NCI-H345 (cell line): ENCODE measurements at regions not wholly inside any gene's neighbourhood (a gene's known extent, or its start where the extent isn't known, plus 50 kb on each side); places are given as distances from the start of the nearest gene placed in this dataset.

Source experiments
- DNase-seq: peaks from one replicate; lab custom pipeline; 2025; lab: John Stamatoyannopoulos, UW

DNA sequence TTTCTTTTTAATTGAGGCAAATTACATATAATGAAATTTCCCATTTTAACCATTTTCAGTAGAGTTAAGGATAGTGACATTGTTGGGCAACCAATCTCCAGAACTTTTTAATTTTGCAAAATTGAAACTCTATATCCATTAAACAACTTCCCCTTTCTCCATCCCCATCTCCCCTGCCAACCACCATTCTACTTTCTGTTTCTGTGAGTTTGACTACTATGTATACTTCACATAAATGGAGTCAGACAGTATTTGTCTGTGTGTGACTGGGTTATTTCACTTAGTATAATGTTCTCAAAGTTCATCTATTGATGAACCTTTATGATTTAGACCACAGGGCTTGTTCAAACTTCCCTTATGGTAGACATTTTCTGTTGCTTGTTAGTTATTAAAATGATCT lies 364.5 kb upstream of the MAD2L1 start:
- DNase-seq = no peak

DNA sequence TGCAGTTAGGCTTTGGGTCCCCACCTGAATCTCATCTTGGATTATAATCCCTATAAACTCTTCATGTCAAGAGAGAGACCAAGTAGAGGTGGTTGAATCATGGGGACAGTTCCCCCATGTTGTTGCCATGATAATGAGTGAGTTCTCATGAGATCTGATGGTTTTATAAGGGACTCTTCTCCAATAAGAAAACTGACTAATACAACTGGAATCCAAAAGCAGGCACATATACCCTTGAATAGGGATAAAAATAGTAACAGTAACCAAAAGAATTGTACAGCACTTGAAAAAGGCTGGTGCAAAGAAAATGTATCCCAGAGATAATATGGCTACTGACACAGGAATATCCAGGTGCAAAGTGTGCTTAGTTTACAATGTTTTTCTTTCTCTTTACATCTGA lies 351.5 kb upstream of the MAD2L1 start:
- DNase-seq = no peak

DNA sequence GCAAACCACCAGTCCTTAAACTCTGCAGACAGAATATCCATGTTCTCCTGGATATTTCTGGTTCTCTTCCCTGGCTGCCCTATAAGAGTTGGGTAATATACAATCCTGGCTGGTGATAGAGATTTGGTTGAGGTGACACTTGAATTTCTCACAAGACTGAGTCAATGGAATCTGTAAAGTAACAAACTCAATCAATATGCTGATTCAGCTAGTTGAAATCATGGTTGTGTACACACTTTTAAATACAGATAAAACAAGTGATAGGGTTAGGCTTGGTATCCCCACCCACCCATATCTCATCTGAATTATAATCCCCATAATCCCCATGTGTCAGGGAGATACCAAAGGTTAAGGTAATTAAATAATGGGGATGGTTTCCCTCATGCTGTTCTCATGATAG lies 349.2 kb upstream of the MAD2L1 start:
- no peak for DNase-seq

DNA sequence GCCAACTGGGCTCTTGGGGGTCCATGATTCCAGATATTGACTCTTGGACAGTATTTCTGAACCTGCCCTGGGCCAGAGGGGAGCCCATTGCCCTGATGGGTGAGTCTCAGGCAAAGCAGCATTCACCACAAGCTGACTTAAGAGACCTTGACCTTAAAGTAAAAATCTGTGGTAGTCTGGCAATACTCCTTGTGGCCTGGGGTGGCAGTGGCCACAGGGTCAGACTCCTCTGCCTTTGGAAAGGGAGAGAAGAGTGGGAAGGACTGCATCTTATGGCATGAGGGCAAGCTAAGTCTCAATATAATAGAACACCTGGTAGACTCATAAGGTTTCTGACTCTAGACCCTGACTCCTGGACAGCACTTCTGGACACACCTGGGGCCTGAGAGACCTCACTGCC lies 340.3 kb upstream of the MAD2L1 start:
- no peak for DNase-seq

DNA sequence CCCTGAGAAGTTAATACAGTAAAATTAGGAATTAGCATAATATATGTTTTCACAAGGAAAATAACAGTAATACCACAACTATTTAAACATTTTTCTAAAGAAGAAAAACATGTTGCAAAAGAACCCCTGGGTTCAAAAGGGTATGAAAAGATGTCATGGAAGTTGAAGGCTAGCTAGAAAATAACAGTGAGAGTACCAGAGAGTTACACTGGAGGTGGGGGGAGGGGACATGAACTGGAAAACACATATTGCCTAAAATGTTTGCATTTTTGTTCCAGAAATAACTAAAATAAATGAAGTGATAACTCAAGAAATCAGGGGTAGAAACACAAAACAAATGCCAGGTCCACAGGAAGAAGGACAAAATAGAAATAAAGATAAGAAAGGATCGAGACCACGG lies 336.6 kb upstream of the MAD2L1 start:
- DNase-seq = no peak

DNA sequence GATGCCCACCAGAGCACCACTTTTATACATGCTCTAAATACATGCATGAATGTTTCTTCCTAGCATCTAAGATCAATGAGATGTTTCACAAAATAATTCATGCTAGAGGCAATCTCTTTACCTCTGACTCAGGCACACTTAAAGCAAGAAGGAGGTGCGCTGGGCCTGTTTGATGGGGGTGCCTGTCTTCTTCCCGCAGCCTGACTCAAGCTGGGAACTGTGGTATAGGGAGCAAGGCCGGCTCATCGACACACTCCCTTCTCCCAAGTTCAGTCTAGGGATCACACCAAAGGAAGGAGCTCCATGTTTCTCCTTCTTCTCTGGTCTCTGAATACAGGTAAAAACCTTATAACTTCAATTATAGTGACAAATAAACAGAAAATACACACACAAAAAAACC lies 333.8 kb upstream of the MAD2L1 start:
- DNase-seq = no peak

DNA sequence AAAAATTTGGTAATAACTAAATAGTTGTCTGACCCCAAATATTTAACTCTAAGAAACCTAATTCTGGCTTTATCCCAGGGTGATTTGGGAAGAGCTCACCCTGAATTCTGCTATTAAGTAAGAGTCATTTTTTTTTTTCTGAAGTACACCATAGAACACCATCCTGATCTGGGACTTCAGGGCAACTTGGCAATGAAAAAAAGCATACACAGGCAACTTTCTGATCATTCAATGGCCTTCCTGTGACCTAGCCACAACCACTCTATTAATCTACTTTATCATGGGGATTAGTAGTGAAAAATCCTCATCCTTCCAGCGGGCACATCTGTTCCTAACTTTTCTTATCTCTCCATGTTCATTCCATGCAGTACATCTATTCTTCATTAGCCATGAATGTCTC lies 333.2 kb upstream of the MAD2L1 start:
- DNase-seq = no peak

DNA sequence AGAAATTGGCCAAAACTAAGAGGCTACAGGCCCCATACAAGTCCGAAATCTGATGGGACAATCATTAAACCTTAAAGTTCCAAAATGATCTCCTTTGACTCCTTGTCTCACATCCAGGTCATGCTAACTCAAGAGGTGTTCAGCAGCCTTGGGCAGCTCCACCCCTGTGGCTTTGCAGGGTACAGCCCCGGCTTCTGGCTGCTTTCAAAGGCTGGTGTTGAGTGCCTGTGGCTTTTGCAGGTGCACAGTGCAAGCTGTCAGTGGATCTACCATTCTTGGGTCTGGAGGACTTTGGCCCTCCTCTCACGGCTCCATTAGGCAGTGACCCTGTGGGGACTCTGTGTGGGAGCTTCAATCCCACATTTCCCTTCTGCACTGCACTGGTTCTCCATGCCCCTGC lies 329.1 kb upstream of the MAD2L1 start:
- DNase-seq = no peak

DNA sequence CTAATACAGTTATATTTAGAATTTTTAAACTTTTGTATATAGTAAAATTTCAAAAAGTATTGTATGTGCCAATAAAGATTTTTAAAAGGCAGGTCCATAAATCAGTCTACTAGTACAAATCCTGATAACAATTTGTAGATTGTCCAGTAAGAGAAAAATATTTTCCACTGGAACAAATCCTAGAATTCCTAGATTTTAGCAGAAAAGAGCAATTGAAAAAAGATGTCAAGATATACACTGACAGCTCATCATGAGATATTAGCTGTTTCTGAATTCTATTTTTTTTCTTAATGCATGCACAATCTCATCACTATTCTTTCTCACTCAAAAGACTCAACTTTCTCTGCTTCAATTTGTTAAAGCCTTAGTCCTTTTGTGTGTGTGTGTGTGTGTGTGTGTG lies 289.2 kb upstream of the MAD2L1 start:
- no peak for DNase-seq

DNA sequence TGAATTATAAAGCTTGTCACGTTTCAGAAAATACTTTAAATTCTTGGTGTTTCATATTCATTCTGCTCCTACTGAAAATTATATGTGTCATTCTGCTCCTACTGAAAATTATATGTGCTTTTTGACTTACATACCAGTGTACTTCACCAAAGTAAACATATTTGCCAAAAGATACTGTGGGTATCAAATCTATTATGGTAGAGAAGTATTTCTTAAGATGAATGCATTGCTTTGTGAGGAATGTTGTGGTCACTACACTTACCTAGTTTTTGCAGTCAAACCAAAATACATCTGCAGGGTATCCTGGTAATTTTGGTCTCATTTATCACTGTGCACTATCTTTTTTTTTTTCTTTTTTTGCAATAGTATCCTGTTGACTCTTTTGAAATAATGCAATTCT lies 287.7 kb upstream of the MAD2L1 start:
- DNase-seq = no peak

DNA sequence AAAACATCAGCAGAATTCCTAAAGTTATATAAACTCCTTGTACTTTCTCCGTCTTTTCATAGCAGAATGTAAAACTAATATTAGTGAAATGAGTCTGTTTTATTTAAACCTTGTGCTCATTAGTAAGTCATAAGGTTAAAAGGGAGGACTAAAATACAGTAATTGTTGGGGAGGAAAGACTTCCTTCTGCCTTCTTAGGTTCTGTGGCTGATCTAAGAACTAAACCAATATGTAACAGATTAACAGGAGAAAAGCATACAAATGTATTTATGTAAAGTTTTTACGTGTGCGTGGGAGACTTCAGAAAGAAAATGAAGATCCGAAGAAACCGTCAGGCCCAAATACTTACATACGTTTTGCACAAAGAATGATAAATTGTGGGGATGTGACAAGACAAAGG lies 286.6 kb upstream of the MAD2L1 start:
- DNase-seq = no peak

DNA sequence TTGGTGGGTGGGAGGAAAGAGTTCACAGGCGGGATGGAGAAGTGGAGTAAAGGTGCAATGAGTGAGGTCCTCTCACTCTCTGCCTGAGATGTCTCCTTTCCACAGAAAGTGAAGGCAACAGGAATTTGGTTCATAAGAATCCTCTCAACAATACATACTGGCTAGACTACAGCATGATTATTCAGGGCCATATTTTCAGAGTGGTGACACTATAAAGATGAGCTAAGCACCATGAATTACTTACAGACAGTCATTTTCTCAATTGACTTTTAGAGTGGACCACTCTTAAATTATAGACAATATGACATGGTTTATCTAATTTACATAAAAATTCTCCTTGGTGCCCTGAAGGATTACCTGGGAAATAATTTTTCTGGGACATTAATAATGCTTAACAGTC lies 286.1 kb upstream of the MAD2L1 start:
- DNase-seq = no peak

DNA sequence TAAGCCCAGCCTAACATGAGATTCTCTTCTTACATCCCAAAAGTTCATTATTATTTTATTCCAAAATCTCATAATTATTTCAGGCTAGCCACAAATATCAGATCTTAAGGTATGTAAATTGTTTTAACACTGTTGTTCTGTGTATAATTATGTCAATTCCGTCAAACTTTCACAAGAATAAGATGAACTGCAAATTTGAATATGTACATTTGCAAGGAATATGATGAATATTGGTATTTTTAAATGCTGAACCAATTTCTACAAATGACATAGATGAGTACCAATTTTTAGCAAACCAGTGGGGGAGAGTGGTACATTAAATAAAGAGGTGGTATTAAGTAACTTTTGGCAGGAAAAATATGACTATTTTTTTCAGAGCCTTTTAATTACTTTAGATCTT lies 282.3 kb upstream of the MAD2L1 start:
- DNase-seq = no peak

DNA sequence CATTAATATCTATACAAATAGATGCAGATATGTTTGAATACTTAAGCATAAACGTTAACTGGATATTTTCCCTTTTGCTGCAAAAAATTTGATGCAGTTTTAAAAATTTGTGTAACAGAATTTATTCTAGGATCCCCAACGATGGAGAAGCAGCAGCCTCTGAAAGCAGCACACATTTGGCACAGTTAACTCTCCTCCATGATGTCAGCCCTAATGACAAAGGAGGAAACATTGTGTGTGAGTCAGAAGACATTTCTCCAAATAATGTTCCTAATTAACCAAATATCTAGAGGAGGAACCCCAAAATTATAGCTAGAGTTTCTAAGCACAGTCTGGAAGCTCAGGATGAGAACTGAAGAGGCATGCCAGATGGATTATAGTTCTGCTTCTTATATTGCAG lies 281.9 kb upstream of the MAD2L1 start:
- no peak for DNase-seq

DNA sequence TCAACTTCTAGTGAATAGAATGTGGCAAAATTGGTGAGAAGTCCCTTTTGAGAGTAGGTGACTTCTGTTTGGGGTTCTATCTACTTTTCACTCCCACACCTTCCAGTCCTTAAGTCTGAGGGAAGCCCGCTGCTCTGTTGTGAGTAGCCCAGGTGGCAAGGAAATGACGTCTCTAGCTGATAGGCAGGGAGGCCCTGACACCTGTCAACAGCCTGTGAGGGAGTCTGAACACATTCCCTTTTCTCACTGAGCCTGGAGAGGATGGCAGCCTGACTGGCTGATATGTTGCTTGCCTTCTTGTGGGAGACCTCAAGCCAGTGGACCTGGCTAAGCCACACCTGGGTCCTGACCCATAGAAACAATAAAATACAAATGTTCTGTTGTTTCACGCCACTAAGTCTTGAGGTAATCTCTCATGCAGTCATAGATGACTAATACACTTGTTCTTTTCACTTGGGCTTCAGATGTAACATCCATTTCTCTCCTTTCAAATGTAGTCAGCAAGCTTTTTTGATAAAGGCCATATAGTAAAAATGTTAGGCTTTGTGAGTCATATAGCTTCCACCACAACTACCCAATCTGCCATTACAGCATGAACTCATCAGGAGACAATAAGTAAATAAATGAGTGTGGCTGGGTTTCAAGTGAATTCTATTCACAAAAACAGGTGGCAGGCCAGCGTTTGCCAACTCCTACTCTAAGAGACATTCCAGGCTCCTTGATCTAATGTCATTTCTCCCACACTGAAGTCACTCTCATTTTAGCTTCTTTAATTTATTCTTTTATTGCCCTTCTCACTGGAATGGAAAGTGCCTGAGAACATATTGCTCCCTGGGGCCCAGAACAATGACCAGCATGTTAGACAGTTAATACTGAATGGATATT lies 265.1 kb upstream of the MAD2L1 start:
- peak; percentile 69 for DNase-seq

DNA sequence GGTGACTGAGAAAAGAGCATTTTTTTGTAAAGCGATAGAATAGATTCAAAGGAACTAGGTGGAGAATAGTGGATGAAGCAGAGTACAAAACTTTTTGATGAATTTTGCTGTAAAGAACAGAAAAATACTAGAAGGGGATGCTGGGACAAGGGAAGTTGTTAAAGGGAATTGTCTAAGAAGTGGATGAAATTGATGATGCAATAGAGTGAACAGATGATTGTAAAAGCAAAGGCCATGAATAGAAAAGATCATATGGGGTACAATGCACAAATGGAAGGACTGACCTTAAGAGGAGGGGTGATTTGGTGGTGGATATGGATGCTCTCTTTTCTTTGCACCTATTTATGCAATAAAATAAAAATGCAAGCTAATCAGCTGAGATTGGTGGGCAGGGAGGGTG lies 262.7 kb upstream of the MAD2L1 start:
- no peak for DNase-seq

DNA sequence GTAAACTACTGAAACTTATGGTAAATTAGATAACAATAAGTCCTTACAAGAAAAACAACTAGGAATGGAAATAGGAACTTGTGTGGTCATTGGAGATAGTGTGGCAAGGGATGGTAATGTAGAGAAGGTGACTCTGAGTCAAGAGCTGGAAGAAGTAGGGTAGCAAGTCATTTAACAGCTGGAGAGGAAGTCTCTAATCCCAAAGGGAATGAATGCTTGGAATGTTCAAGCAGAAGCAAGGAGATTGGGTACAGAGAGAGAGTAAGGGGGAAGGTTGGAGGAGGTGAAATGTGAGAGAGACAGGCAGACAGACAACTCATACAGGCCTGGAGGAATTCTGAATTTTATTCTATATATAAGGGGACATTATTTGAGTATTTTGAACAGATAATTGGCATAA lies 260.6 kb upstream of the MAD2L1 start:
- no peak for DNase-seq

DNA sequence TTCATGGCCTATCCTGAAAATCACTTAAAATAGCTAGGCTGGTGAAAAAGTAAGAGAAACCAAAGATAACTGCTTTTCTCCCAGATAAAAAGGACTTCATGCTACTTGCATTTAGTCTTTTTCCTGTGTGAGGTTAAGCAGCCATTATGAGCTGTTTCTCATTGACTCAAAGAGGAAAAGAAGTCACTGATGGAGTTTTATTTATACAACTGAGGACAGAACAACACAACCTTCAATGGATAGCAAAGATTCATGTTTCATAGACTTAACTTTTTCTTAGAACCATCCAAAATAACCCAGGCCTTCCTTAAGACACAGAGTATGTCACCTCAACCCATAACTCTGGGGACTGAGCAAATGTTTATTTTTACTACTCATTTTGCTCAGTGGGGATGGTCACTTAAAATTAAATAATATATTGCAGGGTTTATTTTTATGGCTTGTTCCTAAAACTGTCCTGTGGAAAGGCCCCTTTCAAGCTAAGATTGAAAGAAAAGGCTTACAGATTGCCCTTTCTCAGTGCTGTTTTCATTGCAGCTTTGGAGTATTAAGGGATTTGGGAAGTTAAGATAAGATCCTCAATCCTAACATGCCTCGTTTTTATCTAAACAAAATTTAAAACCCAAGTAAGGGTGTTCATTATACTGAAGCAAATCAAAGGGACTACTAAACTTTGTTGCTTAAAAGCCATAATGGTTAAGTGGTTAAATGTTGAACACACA lies 252.6 kb upstream of the MAD2L1 start:
- no peak for DNase-seq

DNA sequence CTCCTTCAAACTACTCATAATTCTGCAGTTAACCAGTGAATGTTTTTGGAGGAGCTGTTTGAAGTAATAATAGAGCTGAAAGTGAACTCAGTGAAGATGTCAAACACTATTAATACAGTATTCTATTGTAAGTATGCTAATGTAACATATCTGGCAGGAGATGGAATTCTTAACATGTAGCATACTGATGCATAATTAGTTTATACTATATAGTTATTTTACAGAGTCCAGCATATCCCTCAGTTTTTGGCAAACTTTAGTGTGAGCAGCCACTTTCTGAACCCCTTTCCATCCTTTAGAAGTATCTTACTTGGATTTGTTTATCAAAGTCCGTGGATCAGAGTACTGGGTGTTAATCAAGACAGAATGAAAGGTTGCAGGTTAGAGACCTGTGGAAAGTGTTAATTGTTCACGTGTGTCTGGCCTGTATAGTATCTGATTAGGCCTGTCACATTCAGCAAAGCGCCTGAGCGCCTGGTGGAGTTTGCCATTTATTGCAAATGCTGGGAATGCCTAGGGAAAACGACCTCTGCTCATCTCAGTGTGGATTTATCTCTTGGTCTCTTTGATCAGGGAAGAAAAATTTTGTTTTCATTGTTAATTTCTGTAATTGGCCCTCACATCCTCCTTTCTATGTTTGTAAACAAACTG lies 251.7 kb upstream of the MAD2L1 start:
- DNase-seq = no peak

DNA sequence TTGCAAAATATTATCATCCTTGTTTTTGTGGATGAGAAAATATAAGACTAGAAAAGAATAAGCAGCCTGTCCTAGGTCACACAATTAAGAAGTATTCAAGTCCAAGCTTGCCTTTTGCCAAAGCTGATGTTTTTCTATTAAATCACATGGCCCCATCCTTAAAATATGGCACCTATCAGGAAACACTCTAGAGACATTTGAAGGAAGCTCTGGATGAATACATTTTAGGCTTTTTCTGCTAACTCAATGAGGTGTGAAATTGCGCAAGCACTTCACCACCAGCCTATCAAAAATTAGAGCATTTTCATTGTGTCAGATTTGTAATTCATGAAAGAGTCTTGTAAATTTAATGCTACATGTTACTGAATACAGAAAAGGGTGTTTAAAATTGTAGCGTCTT lies 251.1 kb upstream of the MAD2L1 start:
- DNase-seq = peak; percentile 72

DNA sequence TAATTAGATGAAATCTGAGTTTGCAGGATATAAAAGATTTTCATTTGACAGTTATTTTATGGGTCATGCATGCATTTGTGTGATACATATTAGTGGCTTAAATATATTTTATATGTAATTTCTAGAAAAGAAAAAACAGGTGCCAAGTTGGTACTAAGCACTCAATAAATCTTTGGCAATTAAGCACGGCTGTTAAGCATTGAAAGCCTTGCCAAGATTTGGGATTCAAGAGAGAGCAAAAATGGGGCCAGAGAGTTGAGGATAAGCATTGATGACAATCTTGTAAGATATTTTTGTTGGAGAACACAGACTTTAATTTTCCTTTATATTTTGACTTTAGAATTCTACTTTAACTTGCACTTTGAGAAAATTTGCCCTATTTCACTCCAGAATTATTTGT lies 249.8 kb upstream of the MAD2L1 start:
- no peak for DNase-seq

DNA sequence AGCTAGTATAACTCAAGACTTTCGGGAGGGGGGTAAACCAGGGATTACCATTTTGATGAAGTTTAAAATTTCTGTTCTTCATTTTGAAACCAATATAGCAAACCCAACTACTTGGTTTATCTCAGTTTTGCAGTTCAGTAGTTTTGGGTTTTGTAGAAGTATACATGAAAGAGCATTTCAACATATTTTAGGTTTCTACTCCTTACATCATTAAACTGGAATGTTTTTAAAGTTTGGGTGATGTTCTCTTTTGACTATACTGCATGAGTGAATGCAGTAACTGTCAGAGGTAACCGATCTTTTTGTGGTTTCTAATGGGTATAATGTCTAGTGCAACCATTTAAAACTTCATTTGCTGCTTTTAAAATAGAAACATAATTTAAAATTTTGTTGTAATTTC lies 248.3 kb upstream of the MAD2L1 start:
- DNase-seq = no peak

DNA sequence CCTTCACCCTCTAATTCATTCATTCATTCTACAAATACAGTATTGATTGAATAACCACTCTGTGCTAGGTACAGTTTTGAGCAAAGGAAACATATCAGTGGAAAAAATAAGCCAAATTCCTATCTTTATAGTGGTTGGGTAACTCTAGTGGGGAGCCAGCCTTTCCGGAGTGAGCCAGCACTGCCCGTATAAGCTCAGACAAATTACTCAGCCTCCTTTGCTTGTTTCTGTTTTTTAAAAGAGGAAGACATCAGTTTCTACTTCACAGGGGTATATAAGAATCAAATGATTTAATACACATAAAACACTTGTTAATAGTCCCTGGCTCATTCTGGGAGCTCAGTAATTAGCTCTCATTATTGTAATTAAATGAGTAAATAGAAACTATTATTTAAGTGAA lies 238.2 kb upstream of the MAD2L1 start:
- DNase-seq = no peak
